DMS 273 treated with DMSO at 0.1 percent for 48 hours (cell line): ENCODE measurements at regions not wholly inside any gene's neighbourhood (a gene's known extent, or its start where the extent isn't known, plus 50 kb on each side); places are given as distances from the start of the nearest gene placed in this dataset.
"Not testable (repeated sequence)": the region's sequence is repeated elsewhere in the genome, so short reads cannot be mapped to it uniquely, and the experiment has no call there.

Experiments
- DNase-seq: peaks from one replicate; lab custom pipeline; 2025; lab: John Stamatoyannopoulos, UW

- DNase-seq, result peak; percentile 73
These were observed 201.9 kb upstream of the AGTR2 start for GRCh38 chrX:115968436-115969252.

- DNase-seq, result no peak
These were observed 199.8 kb upstream of the AGTR2 start for GRCh38 chrX:115970718-115971117.

GRCh38 chrX:115972717-115973116, 197.8 kb upstream of the AGTR2 start:
- DNase-seq, result no peak

GRCh38 chrX:115978068-115978467, 192.5 kb upstream of the AGTR2 start:
- no peak for DNase-seq

GRCh38 chrX:115983148-115983547, 187.4 kb upstream of the AGTR2 start:
- DNase-seq, result not testable (repeated sequence)

DNA sequence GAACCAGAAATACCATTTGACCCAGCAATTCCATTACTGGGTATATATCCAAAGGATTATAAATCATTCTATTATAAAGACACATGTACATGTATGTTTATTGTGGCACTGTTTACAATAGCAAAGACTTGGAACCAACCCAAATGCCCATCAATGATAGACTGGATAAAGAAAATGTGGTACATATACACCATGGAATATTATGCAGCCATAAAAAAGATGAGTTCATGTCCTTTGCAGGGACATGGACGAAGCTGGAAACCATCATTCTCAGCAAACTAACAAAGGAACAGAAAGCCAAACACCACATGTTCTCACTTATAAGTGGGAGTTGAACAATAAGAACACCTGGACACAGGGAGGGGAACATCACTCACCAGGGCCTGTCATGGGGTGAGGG, 183.1 kb upstream of the AGTR2 start:
- DNase-seq, result not testable (repeated sequence)

DNA sequence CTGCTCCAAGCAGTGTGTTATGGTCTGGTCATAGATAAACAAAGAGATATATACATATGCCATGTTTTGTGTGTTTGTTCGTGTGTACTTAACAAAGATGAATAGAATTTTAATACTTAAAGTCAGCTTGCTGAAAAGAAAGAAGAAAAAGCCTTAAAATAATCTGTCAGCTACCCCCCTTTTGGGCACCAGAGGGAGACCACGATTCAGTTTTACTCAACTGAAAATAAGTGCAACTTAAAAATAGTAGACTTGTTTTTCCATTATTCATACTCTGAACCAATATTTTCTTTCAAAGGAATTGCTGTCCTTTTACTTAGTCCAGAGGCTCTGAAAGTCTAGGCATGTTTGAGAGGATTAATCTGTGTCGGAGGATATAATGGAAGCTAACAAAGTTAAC, 181.7 kb upstream of the AGTR2 start:
- no peak for DNase-seq

- DNase-seq, result no peak
These were observed 180.9 kb upstream of the AGTR2 start for GRCh38 chrX:115989686-115990085.

GRCh38 chrX:116009346-116009745, 161.2 kb upstream of the AGTR2 start:
- no peak for DNase-seq

GRCh38 chrX:116009861-116010710, 160.5 kb upstream of the AGTR2 start:
- DNase-seq, result no peak

DNA sequence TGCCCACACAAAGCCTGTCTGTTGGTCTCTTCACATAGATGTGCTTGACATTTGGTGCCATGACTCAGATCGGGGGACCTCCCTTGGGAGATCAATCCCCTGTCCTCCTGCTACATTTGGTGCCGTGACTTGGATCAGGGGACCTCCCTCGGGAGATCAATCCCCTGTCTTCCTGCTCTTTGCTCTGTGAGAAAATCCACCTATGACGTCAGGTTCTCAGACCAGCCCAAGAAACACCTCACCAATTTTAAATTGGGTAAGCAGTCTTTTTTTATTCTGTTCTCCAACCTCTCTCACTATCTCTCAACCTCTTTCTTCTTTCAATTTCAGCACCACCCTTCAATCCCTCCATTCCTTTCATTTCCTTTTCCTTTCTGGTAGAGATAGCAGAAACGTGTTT, 159.6 kb upstream of the AGTR2 start:
- no peak for DNase-seq

- DNase-seq, result no peak
These were observed 139.2 kb upstream of the AGTR2 start for GRCh38 chrX:116031331-116031730.
